Uterus (tissue), 2 donors: ENCODE measurements at regions not wholly inside any gene's neighbourhood (a gene's known extent, or its start where the extent isn't known, plus 50 kb on each side); places are given as distances from the start of the nearest gene placed in this dataset.

Experiments used
- POLR2A ChIP-seq, 2 donors: fragments of 450-650 bp; IDR thresholded peaks; one replicate each; pipeline ENCODE4 v1.6.1; 2016; ENCODE audit warnings: antibody characterized with exemption in 2 of 2, mild to moderate bottlenecking in 1 of 2, moderate library complexity in 1 of 2
- TF ChIP-seq, protein P1 (sequence below), 4 experiments: fragments of 200-600 bp in 2 of 4; fragments of 450-650 bp in 2 of 4; sonication (generic) in 2 of 4; IDR thresholded peaks; one replicate each; pipeline ENCODE4 v1.5.1; 2016 to 2019; ENCODE audit warnings: antibody characterized with exemption in 4 of 4, mild to moderate bottlenecking in 2 of 4, moderate library complexity in 1 of 4

DNA sequence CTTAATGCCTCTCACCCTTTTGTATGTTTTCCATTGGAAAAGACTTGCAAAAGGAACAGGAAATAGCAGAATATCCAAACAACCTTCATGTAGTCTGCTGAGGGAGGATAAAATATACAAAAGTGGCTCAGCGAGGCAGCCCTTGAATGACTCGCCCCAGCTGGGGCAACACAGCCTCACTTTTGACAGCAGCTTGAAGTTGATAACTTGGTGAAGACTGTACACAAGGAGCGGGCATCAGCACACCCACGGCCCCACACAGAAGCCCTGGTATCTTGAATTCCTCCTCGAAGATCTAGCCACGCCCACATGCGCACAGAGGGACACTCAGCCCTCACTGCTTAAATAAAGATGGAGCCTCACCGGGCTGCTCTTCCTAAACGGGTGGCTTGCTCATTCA, 161.0 kb downstream of the IRS1 start:
- TF ChIP-seq POLR2A (IDR thresholded peaks at IDR 0.05) = no peak
- TF ChIP-seq, protein P1, sequence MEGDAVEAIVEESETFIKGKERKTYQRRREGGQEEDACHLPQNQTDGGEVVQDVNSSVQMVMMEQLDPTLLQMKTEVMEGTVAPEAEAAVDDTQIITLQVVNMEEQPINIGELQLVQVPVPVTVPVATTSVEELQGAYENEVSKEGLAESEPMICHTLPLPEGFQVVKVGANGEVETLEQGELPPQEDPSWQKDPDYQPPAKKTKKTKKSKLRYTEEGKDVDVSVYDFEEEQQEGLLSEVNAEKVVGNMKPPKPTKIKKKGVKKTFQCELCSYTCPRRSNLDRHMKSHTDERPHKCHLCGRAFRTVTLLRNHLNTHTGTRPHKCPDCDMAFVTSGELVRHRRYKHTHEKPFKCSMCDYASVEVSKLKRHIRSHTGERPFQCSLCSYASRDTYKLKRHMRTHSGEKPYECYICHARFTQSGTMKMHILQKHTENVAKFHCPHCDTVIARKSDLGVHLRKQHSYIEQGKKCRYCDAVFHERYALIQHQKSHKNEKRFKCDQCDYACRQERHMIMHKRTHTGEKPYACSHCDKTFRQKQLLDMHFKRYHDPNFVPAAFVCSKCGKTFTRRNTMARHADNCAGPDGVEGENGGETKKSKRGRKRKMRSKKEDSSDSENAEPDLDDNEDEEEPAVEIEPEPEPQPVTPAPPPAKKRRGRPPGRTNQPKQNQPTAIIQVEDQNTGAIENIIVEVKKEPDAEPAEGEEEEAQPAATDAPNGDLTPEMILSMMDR (IDR thresholded peaks at IDR 0.05) = no peak
